ENCODE measurements at regions not wholly inside any gene's neighbourhood (a gene's known extent, or its start where the extent isn't known, plus 50 kb on each side); places are given as distances from the start of the nearest gene placed in this dataset.

GRCh38 chr4:123317211-123317610, 79.4 kb upstream of the SPRY1 start:
- TF ChIP-seq POLR2A (IDR thresholded peaks at IDR 0.05) (no peak), CTCF (IDR thresholded peaks at IDR 0.05) (no peak)

Measured in testis (tissue), 2 donors.